K562 (cell line): ENCODE measurements at regions not wholly inside any gene's neighbourhood (a gene's known extent, or its start where the extent isn't known, plus 50 kb on each side); places are given as distances from the start of the nearest gene placed in this dataset.

ENCODE experiments used
- ATAC-seq: fragments of 200-7000 bp; cut with Tn5 transposase; 3 replicates; pipeline ENCODE4 v1.9.1; 2020; ENCODE audit warnings: moderate library complexity
- BruUV-seq: library from RNA; stranded (reverse); fragments of 400-500 nt; replicated peaks from 2 replicates; lab custom pipeline; 2021; lab: Mats Ljungman, UMichigan
- CTCF ChIA-PET: fragments of 300-600 bp; formaldehyde crosslinking; extraction: SDS; loops from one replicate; lab custom pipeline; 2021; ENCODE audit warnings: low intra/inter-chr PET ratio; lab: Yijun Ruan, JAX
- POLR2A ChIA-PET: fragments of 300-600, 350-650 bp; sonication (Branson Sonifier 250); formaldehyde crosslinking; extraction: SDS; loops from one replicate; lab custom pipeline; 2021; ENCODE audit warnings: antibody characterized with exemption, inconsistent platforms; lab: Yijun Ruan, JAX
- DNase-seq, 4 experiments: peaks; one replicate each; pipeline versions ENCODE4 v3.0.0 to v3.0.0-alpha.2; 2011 to 2018; ENCODE audit warnings: low spot score in 3 of 4, mixed read lengths in 3 of 4; ENCODE audit errors: extremely low read depth in 1 of 4
- FAIRE-seq: peaks from 2 replicates; lab custom pipeline; 2011; peaks lifted over from hg19 to GRCh38; lab: Jason Lieb, UNC
- H2AFZ ChIP-seq: 2 replicates; pipeline ENCODE4 v1.6.0; 2011; ENCODE audit warnings: low read depth, low read length, control low read depth, inconsistent platforms
- H3K27ac ChIP-seq: fragments of 200-600 bp; 3 replicates; pipeline ENCODE4 v1.8.0; 2011; ENCODE audit warnings: low read depth, mild to moderate bottlenecking, control low read depth, inconsistent platforms, low read length, moderate library complexity, mixed read lengths; ENCODE audit errors: extremely low read depth
- H3K27me3 ChIP-seq, 2 experiments: fragments of 300-600 bp in 1 of 2; 2 replicates in 1 of 2; 3 replicates in 1 of 2; pipeline versions ENCODE4 v1.6.0 to v1.8.0; 2011; ENCODE audit warnings: inconsistent platforms in 2 of 2, low read length in 2 of 2, mild to moderate bottlenecking in 1 of 2, mixed read lengths in 1 of 2, moderate library complexity in 1 of 2; ENCODE audit not compliant: control insufficient read depth in 2 of 2, insufficient read depth in 2 of 2
- H3K36me3 ChIP-seq: fragments of 300-600 bp; 3 replicates; pipeline ENCODE4 v1.8.0; 2011; ENCODE audit warnings: mild to moderate bottlenecking, low read length, inconsistent platforms; ENCODE audit not compliant: control insufficient read depth, insufficient read depth
- H3K4me1 ChIP-seq, 2 experiments: fragments of 200-600 bp in 1 of 2; replicated peaks in 1 of 2; 2 replicates in 1 of 2; 3 replicates in 1 of 2; pipeline versions ENCODE4 v1.5.1 to v1.8.0; 2011; ENCODE audit warnings: inconsistent platforms in 2 of 2, low read length in 2 of 2, mild to moderate bottlenecking in 1 of 2, mixed read lengths in 1 of 2, moderate library complexity in 1 of 2; ENCODE audit not compliant: control insufficient read depth in 2 of 2, insufficient read depth in 2 of 2
- H3K4me2 ChIP-seq: 2 replicates; pipeline ENCODE4 v1.6.1; 2011; ENCODE audit warnings: low read length, control low read depth, inconsistent platforms, mixed read lengths; ENCODE audit not compliant: insufficient read depth
- H3K4me3 ChIP-seq: fragments of 200-600 bp; sonication (generic), shearing (Covaris generic); 2 replicates; pipeline ENCODE4 v1.5.1; 2016; ENCODE audit warnings: control low read depth, inconsistent platforms
- H3K79me2 ChIP-seq: fragments of 200-600 bp; 3 replicates; pipeline ENCODE4 v1.8.0; 2011; ENCODE audit warnings: low read length, inconsistent platforms; ENCODE audit not compliant: control insufficient read depth, insufficient read depth
- H3K9ac ChIP-seq, 2 experiments: 2 replicates each; pipeline versions ENCODE4 v1.6.0 to v1.6.1; 2011; ENCODE audit warnings: low read depth in 2 of 2, low read length in 2 of 2, control low read depth in 1 of 2, inconsistent platforms in 1 of 2, mild to moderate bottlenecking in 1 of 2, mixed read lengths in 1 of 2; ENCODE audit not compliant: insufficient read depth in 1 of 2
- H3K9me1 ChIP-seq: one replicate; pipeline ENCODE4 v1.6.0; 2011; ENCODE audit warnings: inconsistent platforms, mild to moderate bottlenecking, low read length, moderate library complexity; ENCODE audit not compliant: control insufficient read depth, insufficient read depth
- H3K9me3 ChIP-seq: replicated peaks from 2 replicates; pipeline ENCODE4 v1.5.1; 2011; ENCODE audit warnings: low read depth, low read length, inconsistent platforms; ENCODE audit not compliant: control insufficient read depth, insufficient read depth
- H4K20me1 ChIP-seq: replicated peaks from 2 replicates; pipeline ENCODE4 v1.6.1; 2011; ENCODE audit warnings: low read length, inconsistent platforms, mixed read lengths; ENCODE audit not compliant: control insufficient read depth, insufficient read depth
- ARID1B ChIP-seq: fragments of 450-650 bp; IDR thresholded peaks from 2 replicates; pipeline ENCODE4 v1.6.1; 2016; ENCODE audit warnings: antibody characterized with exemption, mild to moderate bottlenecking, inconsistent platforms
- BHLHE40 ChIP-seq: IDR thresholded peaks from 2 replicates; pipeline ENCODE4 v1.6.1; 2011; ENCODE audit warnings: low read length, improper control_type of control experiment
- FOS ChIP-seq: IDR thresholded peaks from 3 replicates; pipeline ENCODE4 v1.6.1; 2011; ENCODE audit not compliant: insufficient read length; ENCODE audit errors: extremely low read depth
- JUN ChIP-seq, 2 experiments: sonication (generic) in 1 of 2; formaldehyde crosslinking in 1 of 2; IDR thresholded peaks; 2 replicates each; pipeline versions ENCODE4 v1.6.1 to v1.8.0; 2012 to 2022; ENCODE audit warnings: borderline replicate concordance in 2 of 2, mild to moderate bottlenecking in 2 of 2, improper control_type of control experiment in 1 of 2, low read depth in 1 of 2, low read length in 1 of 2, missing genetic modification reagents in 1 of 2
- L3MBTL2 ChIP-seq: fragments of 450-650 bp; IDR thresholded peaks from 2 replicates; pipeline ENCODE4 v1.6.1; 2016; ENCODE audit warnings: mild to moderate bottlenecking, moderate library complexity
- MCM7 ChIP-seq, 2 experiments: fragments of 450-650 bp; IDR thresholded peaks; 2 replicates each; pipeline ENCODE4 v1.6.1; 2016 to 2018
- SP1 ChIP-seq: sonication (generic); formaldehyde crosslinking; IDR thresholded peaks from 2 replicates; pipeline ENCODE4 v1.8.1; 2022; ENCODE audit warnings: mild to moderate bottlenecking, missing genetic modification reagents
- WGBS: fragments of 100-300 bp; shearing (Covaris generic); methylation state at CpG from one replicate; pipeline ENCODE4 v1.1.6; 2016; ENCODE audit warnings: low coverage, mixed read lengths; ENCODE audit not compliant: insufficient coverage; ENCODE audit errors: missing lambda C conversion rate; 5-methylcytosine and 5-hydroxymethylcytosine counted together
- in situ Hi-C: fragments of 300-500 bp; cut with MboI; formaldehyde crosslinking; loops from 4 replicates; pipeline ENCODE4 v1.15.0; 2018; ENCODE audit warnings: inconsistent platforms, mixed read lengths
- intact Hi-C: fragments of 100-400 bp; cut with micrococcal nuclease; formaldehyde crosslinking; loops from 2 replicates; pipeline ENCODE4 v1.14.2; 2022
- TF ChIP-seq, protein P1 (sequence below): sonication (generic); formaldehyde crosslinking; IDR thresholded peaks from 2 replicates; pipeline ENCODE4 v1.9.0; 2022; ENCODE audit warnings: mild to moderate bottlenecking, missing genetic modification reagents
- TF ChIP-seq, protein P2 (sequence below): fragments of 450-650 bp; formaldehyde crosslinking; IDR thresholded peaks from 2 replicates; pipeline ENCODE4 v1.4.0; 2020; ENCODE audit warnings: mild to moderate bottlenecking, mixed read lengths
- TF ChIP-seq, protein P3 (sequence below), 2 experiments: IDR thresholded peaks; 2 replicates each; pipeline ENCODE4 v1.6.1; 2011; ENCODE audit warnings: borderline replicate concordance in 1 of 2, control low read depth in 1 of 2, low read depth in 1 of 2, low read length in 1 of 2, mild to moderate bottlenecking in 1 of 2, mixed read lengths in 1 of 2, moderate library complexity in 1 of 2; ENCODE audit not compliant: insufficient read depth in 1 of 2, insufficient read length in 1 of 2, poor library complexity in 1 of 2, severe bottlenecking in 1 of 2; ENCODE audit errors: extremely low read depth in 1 of 2

DNA sequence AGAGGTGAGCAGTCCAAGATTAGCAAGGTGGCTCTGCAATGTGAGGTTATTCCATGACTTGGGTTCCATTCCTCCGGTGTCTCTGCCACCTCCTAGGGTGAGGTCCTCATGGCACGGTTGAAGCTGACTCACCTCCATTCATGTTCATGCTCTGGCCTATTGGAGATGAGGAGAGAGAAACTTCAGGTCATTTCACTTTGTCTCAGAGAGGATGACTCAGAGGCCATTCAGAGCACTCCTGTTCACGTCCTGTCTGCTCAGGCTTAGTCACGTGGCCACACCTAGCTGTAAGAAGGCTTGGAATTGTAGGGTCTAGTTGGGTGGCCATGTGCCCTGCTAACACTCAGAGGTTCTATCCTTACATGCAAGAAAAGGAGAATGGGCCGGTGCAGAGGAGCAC lies 67.5 kb upstream of the MBOAT2 start:
- H3K27me3 ChIP-seq: no peaks in the 10 kb centered on the region
- H3K9me1 ChIP-seq: no peaks in the 10 kb centered on the region
- peaks cover 8% of the 10 kb centered on the region; the same call in 1 of the 2 replicates for H3K9me3 ChIP-seq
- 14% methylated on average over 4 of the region's 5 CpGs for WGBS
- no peak overlapping the region for H3K4me3 ChIP-seq
- peaks cover 0 to 13% of the 10 kb centered on the region in 2 experiments; a peak in 4 of 5 replicates for H3K4me1 ChIP-seq
- CTCF ChIA-PET: no interaction called here
- H3K4me2 ChIP-seq: peak overlapping the region; percentile 21; the same call in 1 of the 2 replicates
- H3K9ac ChIP-seq: no peak overlapping the region
- in situ Hi-C loops (no loop called here), intact Hi-C loops (no loop called here)
- H3K36me3 ChIP-seq: no peaks in the 10 kb centered on the region
- DNase-seq (peak; percentile 43 to 71 (median 50)), ATAC-seq (peak; percentile 87), FAIRE-seq (peak; percentile 87)
- H2AFZ ChIP-seq: peak overlapping the region; percentile 82
- H3K27ac ChIP-seq: peak overlapping the region; percentile 38; the same call in 1 of the 3 replicates
- no peaks in the 10 kb centered on the region for H3K79me2 ChIP-seq
- POLR2A ChIA-PET: no interaction called here
- no peaks in the 10 kb centered on the region for H4K20me1 ChIP-seq
- BruUV-seq: no TSS peak
- TF ChIP-seq JUN (IDR thresholded peaks at IDR 0.05; ENCODE audit: borderline replicate concordance, low read depth, low read length) (peak; percentile 68; the same call in 1 of the 2 replicates), JUN (CRISPR knock-in tag; IDR thresholded peaks at IDR 0.05; ENCODE audit: borderline replicate concordance) (no peak), MCM7 (IDR thresholded peaks at IDR 0.05) (no peak), L3MBTL2 (peak; percentile 46; the same call in 1 of the 2 replicates), FOS (peak; percentile 11), ARID1B (peak; percentile 47), SP1 (no peak), BHLHE40 (peak; percentile 40; the same call in 1 of the 2 replicates)
- TF ChIP-seq, protein P1, sequence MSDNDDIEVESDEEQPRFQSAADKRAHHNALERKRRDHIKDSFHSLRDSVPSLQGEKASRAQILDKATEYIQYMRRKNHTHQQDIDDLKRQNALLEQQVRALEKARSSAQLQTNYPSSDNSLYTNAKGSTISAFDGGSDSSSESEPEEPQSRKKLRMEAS (CRISPR knock-in tag): peak; percentile 71; the same call in 1 of the 2 replicates
- TF ChIP-seq, protein P2, sequence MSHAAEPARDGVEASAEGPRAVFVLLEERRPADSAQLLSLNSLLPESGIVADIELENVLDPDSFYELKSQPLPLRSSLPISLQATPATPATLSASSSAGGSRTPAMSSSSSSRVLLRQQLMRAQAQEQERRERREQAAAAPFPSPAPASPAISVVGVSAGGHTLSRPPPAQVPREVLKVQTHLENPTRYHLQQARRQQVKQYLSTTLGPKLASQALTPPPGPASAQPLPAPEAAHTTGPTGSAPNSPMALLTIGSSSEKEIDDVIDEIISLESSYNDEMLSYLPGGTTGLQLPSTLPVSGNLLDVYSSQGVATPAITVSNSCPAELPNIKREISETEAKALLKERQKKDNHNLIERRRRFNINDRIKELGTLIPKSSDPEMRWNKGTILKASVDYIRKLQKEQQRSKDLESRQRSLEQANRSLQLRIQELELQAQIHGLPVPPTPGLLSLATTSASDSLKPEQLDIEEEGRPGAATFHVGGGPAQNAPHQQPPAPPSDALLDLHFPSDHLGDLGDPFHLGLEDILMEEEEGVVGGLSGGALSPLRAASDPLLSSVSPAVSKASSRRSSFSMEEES (CRISPR knock-in tag): no peak
- TF ChIP-seq, protein P3, sequence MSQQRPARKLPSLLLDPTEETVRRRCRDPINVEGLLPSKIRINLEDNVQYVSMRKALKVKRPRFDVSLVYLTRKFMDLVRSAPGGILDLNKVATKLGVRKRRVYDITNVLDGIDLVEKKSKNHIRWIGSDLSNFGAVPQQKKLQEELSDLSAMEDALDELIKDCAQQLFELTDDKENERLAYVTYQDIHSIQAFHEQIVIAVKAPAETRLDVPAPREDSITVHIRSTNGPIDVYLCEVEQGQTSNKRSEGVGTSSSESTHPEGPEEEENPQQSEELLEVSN (IDR thresholded peaks at IDR 0.05; ENCODE audit: borderline replicate concordance in 1 of 2, extremely low read depth in 1 of 2, insufficient read depth in 1 of 2, insufficient read length in 1 of 2, low read depth in 1 of 2, low read length in 1 of 2, poor library complexity in 1 of 2, severe bottlenecking in 1 of 2): peak in 1 of 2 experiments; percentile 37
